ENCODE measurements at regions not wholly inside any gene's neighbourhood (a gene's known extent, or its start where the extent isn't known, plus 50 kb on each side); places are given as distances from the start of the nearest gene placed in this dataset.

GRCh38 chr6:150690681-150691080 lies 91.0 kb downstream of the PLEKHG1 start:
- TF ChIP-seq POLR2AphosphoS5 (IDR thresholded peaks at IDR 0.05) (no peak), CTCF (IDR thresholded peaks at IDR 0.05) (no peak)

Data from gastroesophageal sphincter (tissue), 3 donors.